NT2/D1 (cell line): ENCODE measurements at regions not wholly inside any gene's neighbourhood (a gene's known extent, or its start where the extent isn't known, plus 50 kb on each side); places are given as distances from the start of the nearest gene placed in this dataset.

Experiments used
- SUZ12 ChIP-seq: IDR thresholded peaks from 2 replicates; pipeline ENCODE4 v1.6.1; 2011; ENCODE audit not compliant: insufficient read length, insufficient read depth; ENCODE audit errors: extremely low read depth
- YY1 ChIP-seq: IDR thresholded peaks from 2 replicates; pipeline ENCODE4 v1.6.1; 2011; ENCODE audit not compliant: insufficient read length, insufficient read depth
- ZNF274 ChIP-seq: IDR thresholded peaks from 2 replicates; pipeline ENCODE4 v1.6.1; 2011; ENCODE audit warnings: mild to moderate bottlenecking, low read depth, low read length

DNA sequence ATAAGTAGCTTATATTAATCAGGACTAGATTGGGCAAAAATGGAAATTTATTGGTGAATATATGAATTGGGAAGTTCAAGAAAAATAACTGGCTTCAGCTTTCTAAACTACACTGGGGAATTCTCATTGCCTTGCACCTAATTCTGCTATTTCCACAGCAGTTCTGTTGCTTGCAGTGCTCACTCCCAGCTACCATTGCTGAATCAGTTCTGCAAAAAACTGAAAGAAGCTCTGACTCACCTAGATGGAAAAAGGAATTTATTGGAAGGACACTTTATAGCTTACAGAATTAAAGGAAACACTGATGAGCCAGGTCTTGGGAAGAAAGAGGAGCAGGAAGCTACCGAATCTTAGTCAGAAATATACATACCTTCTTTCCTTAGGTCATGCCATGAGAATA is 60.3 kb upstream of the ACVR1 start:
- no peak for TF ChIP-seq ZNF274
- no peak for TF ChIP-seq SUZ12
- no peak for TF ChIP-seq YY1
